IMR-90 (cell line): ENCODE measurements at regions not wholly inside any gene's neighbourhood (a gene's known extent, or its start where the extent isn't known, plus 50 kb on each side); places are given as distances from the start of the nearest gene placed in this dataset.

Experiments
- POLR2A ChIP-seq: IDR thresholded peaks from 2 replicates; pipeline ENCODE4 v1.6.1; 2012; ENCODE audit warnings: mild to moderate bottlenecking, low read depth, low read length
- RAD21 ChIP-seq: IDR thresholded peaks from 2 replicates; pipeline ENCODE4 v1.6.1; 2012; ENCODE audit warnings: low read length, improper control_type of control experiment
- SMC3 ChIP-seq: fragments of 150-350 bp; IDR thresholded peaks from 2 replicates; pipeline ENCODE4 v1.6.1; 2016; ENCODE audit warnings: low read depth, mild to moderate bottlenecking, antibody characterized with exemption, low read length, moderate library complexity
- TF ChIP-seq, protein P1 (sequence below): fragments of 150-350 bp; IDR thresholded peaks from 2 replicates; pipeline ENCODE4 v1.6.1; 2016; ENCODE audit warnings: low read depth, mild to moderate bottlenecking, low read length, moderate library complexity, borderline replicate concordance
- TF ChIP-seq, protein P2 (sequence below): conservative IDR thresholded peaks from 2 replicates; pipeline ENCODE4 v1.5.1; 2012; ENCODE audit warnings: mild to moderate bottlenecking, low read depth, low read length, improper control_type of control experiment
- TF ChIP-seq, protein P3 (sequence below): fragments of 150-350 bp; IDR thresholded peaks from 2 replicates; pipeline ENCODE4 v1.6.1; 2017; ENCODE audit warnings: mild to moderate bottlenecking, antibody characterized with exemption, low read length, low read depth

DNA sequence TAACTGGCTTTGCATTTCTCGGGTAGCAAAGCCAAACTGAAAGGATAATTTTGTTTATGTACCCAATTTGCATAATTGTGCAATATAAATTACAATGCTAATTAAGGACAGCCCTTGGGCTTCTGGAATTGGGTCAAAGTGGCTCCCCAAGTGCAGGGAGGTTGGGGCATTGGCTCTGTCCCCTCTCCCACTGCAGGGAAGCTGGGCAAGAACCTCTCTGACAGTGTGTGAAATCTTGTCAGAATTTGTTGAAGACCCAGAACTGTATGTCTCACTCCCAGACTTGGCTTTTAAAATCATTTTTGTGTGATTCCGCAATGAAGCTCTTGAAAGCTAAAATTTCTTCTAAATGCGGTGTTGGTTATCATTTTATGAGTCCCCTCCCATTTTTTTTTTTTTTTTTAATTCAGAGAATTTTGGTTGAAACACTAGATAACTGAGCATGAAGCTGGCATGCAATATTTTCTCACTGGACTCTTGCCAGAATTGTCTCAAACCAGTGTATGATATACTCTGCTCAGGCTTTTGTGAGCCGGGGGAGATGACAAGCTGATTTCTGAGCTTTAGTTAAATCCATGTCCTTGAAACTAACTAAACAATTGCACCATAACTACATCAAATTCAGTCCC is 878.9 kb upstream of the CXADR start:
- TF ChIP-seq, protein P1, sequence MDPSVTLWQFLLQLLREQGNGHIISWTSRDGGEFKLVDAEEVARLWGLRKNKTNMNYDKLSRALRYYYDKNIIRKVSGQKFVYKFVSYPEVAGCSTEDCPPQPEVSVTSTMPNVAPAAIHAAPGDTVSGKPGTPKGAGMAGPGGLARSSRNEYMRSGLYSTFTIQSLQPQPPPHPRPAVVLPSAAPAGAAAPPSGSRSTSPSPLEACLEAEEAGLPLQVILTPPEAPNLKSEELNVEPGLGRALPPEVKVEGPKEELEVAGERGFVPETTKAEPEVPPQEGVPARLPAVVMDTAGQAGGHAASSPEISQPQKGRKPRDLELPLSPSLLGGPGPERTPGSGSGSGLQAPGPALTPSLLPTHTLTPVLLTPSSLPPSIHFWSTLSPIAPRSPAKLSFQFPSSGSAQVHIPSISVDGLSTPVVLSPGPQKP: no peak
- TF ChIP-seq POLR2A (no peak), RAD21 (no peak), SMC3 (no peak)
- TF ChIP-seq, protein P2, sequence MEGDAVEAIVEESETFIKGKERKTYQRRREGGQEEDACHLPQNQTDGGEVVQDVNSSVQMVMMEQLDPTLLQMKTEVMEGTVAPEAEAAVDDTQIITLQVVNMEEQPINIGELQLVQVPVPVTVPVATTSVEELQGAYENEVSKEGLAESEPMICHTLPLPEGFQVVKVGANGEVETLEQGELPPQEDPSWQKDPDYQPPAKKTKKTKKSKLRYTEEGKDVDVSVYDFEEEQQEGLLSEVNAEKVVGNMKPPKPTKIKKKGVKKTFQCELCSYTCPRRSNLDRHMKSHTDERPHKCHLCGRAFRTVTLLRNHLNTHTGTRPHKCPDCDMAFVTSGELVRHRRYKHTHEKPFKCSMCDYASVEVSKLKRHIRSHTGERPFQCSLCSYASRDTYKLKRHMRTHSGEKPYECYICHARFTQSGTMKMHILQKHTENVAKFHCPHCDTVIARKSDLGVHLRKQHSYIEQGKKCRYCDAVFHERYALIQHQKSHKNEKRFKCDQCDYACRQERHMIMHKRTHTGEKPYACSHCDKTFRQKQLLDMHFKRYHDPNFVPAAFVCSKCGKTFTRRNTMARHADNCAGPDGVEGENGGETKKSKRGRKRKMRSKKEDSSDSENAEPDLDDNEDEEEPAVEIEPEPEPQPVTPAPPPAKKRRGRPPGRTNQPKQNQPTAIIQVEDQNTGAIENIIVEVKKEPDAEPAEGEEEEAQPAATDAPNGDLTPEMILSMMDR: no peak
- TF ChIP-seq, protein P3, sequence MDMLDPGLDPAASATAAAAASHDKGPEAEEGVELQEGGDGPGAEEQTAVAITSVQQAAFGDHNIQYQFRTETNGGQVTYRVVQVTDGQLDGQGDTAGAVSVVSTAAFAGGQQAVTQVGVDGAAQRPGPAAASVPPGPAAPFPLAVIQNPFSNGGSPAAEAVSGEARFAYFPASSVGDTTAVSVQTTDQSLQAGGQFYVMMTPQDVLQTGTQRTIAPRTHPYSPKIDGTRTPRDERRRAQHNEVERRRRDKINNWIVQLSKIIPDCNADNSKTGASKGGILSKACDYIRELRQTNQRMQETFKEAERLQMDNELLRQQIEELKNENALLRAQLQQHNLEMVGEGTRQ: no peak
